COLO668 (cell line): ENCODE measurements at regions not wholly inside any gene's neighbourhood (a gene's known extent, or its start where the extent isn't known, plus 50 kb on each side); places are given as distances from the start of the nearest gene placed in this dataset.

Experiments
- DNase-seq: peaks from one replicate; lab custom pipeline; 2025; ENCODE audit not compliant: unreplicated experiment; lab: John Stamatoyannopoulos, UW

DNA sequence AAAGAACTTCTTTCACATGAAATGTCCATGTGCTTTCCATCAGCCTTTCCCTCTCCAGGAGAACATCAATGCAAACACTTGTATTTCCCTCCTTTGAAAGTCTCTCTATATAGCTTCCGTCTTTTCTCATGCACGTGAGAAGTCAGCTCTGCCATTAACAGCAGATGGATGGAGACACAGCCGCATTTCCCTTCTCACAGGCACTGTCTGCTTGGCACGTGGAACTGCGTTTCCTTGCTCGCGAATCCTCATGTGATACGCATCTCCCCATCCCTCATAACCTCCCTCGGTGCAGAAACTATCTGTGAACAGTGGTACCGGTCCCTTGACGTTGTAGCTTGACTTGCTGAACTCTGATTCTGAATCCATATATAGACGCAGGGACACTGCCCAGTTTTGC, 717.0 kb upstream of the RBFOX1 start:
- no peak for DNase-seq

DNA sequence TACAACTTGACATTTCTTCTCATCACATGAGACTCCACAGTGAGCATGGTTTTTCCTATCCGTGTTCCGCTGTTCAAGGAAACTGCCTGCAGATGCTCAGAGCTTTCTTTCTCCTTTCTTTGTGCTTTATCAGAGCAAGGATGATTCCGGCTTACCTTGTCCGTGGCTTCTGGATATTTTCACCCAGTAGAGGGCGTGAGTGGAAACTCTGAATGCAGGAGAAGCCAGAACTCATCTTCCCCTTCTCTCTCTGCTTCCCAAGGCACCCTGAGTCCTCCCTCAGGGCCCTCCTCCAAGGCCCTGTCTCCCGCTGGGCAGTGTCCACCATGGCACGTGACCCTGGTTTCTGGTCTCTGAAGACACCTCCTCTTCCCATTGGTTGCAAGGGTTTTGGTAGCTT, 721.1 kb upstream of the RBFOX1 start:
- no peak for DNase-seq

DNA sequence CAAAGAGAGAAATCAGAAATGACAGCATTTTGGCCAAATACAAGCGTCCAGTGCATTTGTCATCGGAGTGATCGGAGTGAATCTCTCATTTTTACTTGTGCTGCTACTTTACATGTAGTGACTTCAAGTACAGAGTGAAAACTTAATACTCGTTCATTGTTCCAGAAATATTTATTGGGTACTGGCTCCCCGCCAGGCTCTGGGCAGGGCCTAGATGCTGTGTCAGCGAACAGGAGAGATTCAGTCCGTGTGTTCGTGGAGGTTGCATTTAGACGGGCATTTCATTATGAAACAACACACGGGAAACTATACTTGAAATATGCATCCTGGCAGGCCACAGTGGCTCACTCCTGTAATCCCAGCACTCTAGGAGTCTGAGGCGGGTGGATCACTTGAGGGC, 727.2 kb upstream of the RBFOX1 start:
- DNase-seq, result no peak

DNA sequence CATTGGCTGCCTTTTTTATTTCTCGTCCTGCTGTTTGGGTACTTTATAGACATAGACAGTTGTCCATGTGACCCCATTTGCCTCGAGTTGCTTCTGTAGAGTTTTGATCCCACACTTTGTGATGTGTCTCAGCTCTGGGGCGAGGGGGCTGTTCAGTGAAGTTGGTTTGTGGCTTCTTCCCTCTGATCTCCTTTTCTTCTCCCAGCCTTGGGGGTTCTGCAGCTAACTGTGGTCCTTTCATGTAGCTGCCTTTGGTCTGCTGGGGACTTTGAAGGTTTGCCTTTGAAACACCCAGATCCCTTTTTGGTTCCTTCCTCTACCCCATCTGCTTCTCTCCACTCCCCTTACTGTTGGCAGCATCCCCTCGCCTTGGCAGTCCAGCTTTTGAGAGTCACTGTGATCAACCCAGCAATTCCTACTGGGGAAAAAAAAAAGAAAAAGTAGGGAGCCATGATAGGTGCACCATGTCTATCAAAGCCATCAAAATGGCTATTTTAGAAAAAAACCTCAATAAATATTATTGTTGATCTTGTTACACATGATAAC, 728.8 kb upstream of the RBFOX1 start:
- DNase-seq, result no peak

DNA sequence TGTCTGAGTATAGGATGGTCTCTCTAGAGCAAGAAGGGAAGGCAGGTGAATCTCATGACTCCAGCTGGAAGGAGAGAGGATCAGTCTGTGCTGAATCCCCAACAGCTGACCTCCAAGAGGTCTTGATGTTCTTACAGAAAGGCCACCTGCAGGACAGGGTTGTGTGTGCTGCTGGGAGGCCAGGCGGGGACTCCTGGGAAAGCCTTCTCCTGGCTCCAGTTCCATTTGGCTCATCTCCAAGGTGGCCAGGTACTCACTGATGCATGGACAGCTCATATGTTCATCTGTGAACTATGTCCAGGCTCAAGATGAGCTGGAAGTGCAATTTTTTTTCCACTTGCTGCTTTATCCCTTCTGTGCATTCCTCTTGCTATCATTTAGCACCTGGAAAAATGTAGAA, 730.2 kb upstream of the RBFOX1 start:
- no peak for DNase-seq

DNA sequence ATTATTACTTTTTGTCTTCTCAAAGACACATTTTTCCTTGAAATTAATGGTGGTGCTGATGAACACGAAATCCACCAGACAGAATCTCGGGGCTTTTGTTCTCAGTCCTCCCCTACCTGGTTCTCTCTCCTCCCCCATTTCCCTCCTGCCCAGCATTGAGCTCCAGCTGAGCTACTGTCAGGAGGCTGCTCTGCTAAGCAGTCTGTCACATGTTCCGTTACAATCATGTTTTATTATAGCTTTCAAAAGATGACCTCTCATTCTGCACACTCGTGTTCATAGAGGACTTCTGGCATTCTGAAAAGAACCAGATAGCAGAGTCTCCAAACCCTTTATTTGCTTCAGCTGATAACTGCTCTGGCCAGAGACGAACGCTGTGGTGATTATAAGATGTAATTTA, 732.5 kb upstream of the RBFOX1 start:
- DNase-seq, result no peak

DNA sequence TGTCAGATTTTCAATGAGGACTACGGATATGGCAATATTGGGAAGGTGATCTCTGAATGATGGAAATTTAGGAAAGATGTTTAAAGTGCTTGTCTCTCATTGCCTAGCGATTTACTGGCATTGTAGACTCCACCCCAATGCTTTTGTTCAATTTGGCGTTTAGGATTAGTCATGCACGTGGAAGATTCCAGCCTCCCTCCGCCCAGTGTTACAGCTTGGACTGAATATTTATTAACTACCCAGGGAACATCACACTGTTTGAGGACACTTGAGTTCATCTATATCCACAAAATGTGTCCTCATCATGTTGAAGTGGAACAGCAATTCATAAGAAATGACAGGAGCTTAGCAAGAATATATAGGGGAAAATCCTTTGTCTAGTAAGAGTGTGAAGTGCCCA, 738.8 kb upstream of the RBFOX1 start:
- DNase-seq, result no peak

DNA sequence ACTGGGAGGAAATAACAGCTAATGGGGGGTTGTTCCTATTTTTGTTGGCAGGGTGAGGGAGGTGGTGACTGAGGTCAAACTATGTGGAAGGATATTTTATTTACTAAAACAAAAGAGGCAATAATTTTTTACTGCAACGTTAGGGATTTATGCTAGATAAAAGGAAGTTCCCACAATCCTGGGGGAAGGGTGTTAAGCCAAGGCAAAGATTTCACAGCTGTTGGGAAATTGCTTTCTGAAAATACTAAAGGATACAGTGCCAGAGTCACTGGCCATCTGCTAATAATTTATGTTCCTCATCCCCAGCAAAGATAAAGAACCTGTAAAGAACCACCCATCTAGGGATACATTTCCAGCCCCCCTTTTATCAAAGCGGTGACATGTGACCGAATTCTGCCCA, 756.0 kb upstream of the RBFOX1 start:
- no peak for DNase-seq

DNA sequence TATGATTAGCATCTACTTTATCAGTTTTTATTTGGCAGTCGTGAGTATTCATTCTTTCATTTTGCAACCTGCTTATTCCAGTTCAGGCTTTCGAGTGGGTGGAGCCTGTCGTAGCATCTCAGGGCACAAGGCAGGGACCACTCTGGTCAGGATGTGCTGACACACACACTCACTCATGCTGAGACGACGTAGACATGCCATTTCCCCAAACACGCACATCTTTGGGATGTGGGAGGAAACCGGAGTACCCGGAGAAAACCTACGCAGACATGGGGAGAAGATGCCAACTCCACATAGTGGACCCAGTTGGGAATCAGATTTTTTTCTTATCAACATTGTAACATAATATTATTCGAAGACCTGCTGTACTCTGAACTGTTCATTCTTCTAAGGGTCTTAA, 756.5 kb upstream of the RBFOX1 start:
- DNase-seq, result no peak

DNA sequence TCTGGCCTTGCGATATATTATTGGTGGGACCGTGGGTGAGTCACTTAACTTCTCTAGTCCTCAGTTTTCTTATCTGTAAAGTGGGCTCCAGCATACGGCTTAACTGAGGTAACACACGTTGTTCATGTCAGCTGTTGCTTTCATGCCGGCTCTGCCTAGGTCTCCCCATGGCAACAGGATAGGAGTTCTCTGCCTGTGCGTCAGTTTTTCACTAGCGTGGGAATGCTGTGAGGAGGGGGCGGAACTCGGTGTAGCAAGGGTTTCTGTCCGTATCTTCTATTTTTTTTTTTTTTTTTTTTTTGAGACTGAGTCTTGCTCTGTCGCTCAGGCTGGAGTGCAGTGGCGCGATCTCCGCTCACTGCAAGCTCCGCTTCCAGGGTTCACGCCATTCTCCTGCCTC, 758.5 kb upstream of the RBFOX1 start:
- DNase-seq, result no peak

DNA sequence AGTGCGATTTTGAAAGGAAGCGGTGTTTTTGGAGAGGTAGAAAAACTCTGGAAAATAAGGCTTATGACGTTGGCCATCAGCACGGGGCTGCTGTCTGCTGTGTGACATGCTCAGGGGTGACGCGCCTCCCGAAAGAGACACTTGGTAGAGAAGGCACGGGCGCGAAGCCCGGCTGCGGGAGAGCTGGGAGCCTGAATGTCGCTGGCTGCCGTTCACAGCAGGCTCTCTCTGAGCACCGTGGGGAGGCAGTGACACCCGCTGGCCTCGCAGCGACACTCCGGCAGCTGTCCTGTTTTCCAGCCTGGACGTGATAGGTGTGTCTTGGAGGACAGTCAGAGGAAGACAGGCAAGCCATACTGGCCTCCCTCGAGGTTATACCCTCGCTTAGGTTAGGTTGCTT, 759.1 kb upstream of the RBFOX1 start:
- no peak for DNase-seq

DNA sequence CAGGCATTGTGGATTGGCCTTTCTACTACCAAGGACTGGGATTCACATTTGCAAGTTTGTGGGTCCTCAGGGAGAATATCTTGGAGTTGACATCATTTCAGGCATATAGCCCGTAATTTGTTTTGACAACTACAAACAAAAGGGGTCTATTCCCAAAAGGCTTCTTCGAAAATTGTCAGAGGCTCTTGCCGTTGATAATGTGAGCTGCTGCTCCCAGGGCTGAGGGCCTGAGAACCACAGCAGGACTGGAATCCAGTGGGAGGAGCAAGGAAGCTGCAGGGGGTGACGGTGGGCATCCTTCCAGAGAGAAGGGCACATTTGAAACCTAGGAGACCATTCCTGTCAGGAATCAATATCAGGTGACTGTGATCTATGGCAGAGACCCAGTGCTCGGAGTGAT, 761.6 kb upstream of the RBFOX1 start:
- DNase-seq, result no peak

DNA sequence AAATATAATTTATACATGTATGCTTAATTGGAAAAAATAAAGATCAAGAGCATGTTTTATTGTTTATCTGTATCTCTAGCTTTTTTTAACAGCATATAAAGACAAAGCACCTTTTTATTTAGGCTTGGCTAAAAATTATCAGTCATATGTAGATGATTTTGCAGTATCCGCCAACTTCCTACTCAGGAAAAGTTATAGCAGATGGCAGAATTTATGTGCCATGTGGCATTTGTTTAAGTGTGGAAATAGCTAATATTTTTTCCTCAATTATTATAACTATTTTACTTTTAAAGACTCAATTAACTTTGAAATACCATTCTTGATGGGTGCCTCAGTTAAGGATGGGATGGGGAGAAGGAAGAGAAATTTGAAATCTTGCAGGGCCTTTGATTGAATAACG, 762.1 kb upstream of the RBFOX1 start:
- no peak for DNase-seq

DNA sequence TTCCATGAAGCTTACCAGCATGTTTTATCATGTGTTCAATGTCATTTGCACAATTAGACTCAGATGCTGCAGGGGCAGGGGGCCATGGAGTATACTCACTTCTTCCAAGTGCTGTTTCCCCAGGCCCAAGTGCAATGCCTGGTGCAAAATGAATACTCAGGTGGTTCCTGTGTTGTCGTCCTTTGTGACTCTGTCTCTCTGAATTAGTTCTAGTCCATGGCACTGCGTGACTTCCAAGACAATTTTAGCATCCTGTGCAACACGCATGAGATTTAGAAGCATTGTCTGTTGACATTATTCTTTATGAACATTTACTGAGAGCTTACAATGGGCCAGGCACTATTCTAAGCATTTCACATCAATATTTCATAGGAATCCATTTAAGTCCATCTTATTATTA, 769.7 kb upstream of the RBFOX1 start:
- no peak for DNase-seq

DNA sequence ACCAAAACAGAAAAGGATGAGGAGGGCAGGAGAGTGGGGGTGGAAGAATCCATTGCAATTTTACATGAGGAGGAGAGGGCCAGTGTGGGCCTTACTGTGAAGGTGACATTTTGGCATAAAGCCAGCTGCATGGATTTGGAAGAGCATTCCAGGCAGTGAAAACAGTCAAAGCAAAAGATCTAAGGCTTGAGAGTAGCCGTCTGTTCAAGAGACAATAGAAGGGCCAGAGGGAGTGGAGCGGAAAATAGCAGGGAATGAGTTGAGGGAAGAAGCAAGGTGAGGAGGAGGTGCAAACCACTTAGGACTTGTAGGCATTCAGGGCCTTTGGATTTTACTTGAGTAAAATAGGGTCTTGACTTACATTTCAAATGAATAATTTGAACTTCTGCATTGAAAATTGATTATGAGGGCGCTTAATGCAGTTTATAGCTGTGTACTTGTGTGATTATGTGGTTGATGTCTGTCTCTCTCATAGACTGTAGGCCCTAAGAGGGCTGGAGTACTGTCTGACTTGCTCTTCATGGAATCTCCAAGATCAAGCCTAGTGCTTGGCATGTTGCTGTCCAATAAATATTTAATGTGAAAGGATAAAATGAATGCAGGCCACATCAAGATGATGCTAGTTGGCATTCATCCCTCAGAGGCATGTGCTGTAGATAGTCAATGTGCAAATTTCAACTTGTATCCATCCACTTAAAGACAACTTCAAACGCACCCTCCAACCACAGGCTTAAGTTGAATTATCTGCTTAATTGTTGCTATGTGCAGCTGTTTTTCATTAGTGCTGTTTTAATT, 772.1 kb upstream of the RBFOX1 start:
- no peak for DNase-seq

DNA sequence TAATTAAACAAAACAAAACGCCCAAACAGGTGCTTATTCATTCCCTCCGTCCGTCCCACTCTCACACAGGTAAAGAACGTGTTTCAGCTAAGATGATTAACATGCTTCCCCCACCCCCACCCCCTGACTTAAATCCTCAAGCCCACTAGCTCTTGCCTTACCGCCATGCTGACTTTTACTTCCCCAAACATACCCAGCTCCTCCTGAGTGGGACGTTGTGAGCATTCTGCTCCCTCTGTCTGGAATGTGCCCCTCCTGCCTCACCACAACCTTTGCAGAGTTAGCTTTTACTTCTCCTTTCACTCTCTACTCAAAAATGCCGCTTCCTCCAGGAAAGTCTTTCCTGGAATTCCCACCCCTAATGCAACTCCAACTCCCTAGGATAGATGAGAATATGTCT, 774.0 kb upstream of the RBFOX1 start:
- DNase-seq, result no peak

DNA sequence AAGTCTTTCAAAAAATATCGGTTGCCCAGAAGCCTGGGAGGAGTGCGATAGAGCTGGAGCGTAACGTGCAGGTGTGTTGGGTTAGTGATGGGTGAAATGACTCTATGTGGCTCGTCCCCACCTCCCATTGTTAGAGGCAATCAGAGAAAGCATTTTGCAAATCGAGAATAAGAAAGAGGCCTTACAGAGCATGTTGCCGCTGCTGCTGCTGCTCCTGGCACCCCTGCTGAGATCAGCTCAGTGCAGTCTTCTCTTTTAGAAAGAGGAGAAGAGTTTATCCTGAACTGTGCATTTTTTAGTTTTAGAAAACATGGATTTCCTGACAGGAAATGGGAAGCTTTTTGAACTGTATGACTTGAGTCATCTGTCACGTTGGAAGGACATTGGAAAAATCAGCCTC, 774.5 kb upstream of the RBFOX1 start:
- no peak for DNase-seq

DNA sequence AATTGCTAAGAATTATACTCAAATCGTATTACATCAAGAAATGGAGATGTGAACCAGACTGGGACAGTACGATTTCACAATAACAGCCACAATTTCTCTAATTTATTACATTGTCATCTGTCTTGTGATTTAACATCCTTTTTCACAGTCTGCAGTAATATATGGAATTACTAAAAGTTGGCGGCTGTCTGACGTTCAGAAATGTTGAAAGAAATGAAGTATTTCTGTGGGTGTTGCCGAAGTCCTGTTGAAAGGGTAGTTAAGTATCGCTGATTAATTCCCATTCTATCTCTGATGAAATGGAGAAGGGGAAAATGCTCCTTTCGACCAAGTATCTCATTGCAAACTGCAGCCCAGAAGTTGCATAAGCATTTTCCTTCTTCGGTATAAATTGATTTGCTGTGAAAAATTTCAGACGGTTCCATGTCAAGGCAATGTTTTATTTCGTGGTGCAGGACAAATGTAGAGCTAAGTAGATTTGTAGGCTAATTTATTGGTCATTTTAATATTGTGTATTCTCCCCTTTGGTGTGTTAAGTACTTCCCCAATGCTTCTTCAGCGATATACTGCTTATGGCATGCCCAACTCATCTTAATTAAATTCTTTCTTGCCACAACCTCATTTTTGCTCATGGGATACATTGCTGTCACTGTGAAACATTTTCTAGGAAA, 775.2 kb upstream of the RBFOX1 start:
- no peak for DNase-seq

DNA sequence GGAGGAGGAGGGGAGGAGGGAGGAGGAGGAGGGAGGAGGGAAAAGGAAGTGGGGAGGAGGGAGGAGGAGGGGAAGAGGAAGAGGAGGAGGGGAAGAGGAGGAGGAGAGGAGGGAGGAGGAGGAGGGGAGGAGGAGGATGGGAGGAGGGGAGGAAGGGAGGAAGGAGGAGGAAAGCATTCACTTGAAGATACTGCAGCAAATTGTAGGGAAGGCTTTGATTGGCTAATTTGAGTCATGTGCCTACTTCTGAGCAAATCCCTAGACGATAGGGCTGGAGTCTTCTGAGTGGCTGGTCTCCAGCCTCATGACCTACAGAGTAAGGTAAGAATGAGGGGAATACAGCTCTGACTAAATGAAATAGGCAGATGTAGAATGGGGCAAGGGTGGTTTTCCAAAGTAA, 783.2 kb upstream of the RBFOX1 start:
- DNase-seq, result no peak

DNA sequence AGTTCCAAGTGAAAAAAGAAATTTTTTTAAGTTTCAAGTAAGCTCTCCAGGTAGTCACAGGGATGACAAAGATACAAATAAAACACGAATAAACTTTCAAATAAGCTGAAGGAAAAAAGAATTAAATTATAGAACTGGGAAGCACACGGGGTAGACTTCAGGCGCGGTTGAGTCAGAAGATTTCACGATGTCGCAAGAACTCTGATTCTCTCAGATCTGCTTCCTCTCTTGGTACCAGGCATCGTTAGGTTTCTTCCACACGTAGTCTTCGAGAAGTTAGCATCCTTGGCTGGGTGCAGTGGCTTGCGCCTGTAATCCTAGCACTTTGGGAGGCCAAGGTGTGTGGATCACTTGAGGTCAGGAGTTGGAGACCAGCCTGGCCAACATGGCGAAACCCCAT, 784.1 kb upstream of the RBFOX1 start:
- no peak for DNase-seq

DNA sequence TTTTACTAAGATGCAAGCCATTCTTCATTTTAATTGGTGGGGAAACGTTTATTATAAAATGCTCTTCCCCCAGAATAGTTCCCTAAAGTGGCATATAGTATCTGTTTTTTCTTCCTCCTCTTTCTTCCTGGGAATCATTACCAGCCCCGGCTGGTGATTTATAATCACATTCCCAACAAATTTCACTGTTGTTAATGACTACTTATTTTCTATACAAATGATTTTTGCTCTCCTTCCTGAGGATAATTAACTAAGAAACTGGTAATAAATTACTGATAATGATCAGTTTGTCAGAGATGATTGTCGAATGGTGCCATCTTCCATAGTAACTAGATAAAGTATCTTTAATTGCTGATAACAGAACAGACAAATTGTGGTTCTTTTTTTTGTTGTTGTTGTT, 785.5 kb upstream of the RBFOX1 start:
- no peak for DNase-seq

DNA sequence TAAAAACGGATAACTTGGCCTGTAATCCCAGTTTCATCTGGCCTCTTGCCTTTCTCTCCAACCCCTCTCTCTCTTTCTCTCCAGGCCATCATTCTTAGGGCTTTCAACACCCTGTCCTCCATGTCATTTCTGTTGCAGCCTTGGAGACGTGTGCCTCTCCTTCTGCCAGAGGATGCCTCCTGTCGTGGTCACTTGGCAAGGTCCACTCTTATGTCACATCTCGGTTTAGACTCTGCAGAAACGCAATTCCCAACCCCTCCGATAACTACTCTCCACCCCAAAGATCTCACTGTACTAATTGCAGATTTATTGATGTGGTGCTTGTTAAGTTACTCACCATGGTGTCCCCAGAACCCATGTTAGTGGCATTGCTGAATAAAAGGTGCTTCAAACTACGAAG, 787.3 kb upstream of the RBFOX1 start:
- no peak for DNase-seq

DNA sequence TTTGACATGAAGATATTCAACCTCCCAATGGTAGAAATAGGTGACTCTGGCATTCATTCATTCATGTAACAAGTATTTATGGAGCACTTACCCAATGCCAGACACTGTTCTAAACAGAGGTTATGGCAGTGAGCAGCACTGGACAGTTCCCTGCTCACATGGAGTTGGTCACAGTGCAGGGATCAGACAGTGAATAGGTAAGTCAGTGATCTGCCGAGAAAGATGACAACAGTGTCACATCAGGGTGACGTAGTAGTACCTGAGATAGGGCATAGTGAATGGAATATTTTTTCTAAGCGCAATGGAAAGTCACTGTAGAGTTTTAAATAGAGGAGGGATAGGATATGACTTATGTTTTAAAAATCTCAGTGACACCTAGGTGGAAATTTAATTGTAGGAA, 791.4 kb upstream of the RBFOX1 start:
- DNase-seq, result no peak
